ENCODE measurements at regions not wholly inside any gene's neighbourhood (a gene's known extent, or its start where the extent isn't known, plus 50 kb on each side); places are given as distances from the start of the nearest gene placed in this dataset.

GRCh38 chr1:81590171-81590570, 210.6 kb upstream of the ADGRL2 start:
- in situ Hi-C loops (cut with HindIII; ENCODE audit: low pct_ligation_motif_present, low pct_unique_long_range_greater_than_20kb, low sequenced_read_pairs): no loop called here
- no peak for DNase-seq

- in situ Hi-C loops (cut with HindIII; ENCODE audit: low pct_ligation_motif_present, low pct_unique_long_range_greater_than_20kb, low sequenced_read_pairs): no loop called here
- DNase-seq: no peak
Observed at GRCh38 chr1:81588149-81588548, 212.6 kb upstream of the ADGRL2 start.

GRCh38 chr1:81587426-81587825, 213.3 kb upstream of the ADGRL2 start:
- no peak for DNase-seq
- in situ Hi-C loops (cut with HindIII; ENCODE audit: low pct_ligation_motif_present, low pct_unique_long_range_greater_than_20kb, low sequenced_read_pairs): no loop called here

GRCh38 chr1:81585371-81585770, 215.4 kb upstream of the ADGRL2 start:
- in situ Hi-C loops (cut with HindIII; ENCODE audit: low pct_ligation_motif_present, low pct_unique_long_range_greater_than_20kb, low sequenced_read_pairs): no loop called here
- no peak for DNase-seq

GRCh38 chr1:81584398-81584797, 216.3 kb upstream of the ADGRL2 start:
- in situ Hi-C loops (cut with HindIII; ENCODE audit: low pct_ligation_motif_present, low pct_unique_long_range_greater_than_20kb, low sequenced_read_pairs): no loop called here
- DNase-seq: no peak

GRCh38 chr1:81583878-81584277, 216.9 kb upstream of the ADGRL2 start:
- in situ Hi-C loops (cut with HindIII; ENCODE audit: low pct_ligation_motif_present, low pct_unique_long_range_greater_than_20kb, low sequenced_read_pairs): no loop called here
- DNase-seq: no peak

- in situ Hi-C loops (cut with HindIII; ENCODE audit: low pct_ligation_motif_present, low pct_unique_long_range_greater_than_20kb, low sequenced_read_pairs): no loop called here
- DNase-seq: no peak
Observed at GRCh38 chr1:81582467-81582986, 218.2 kb upstream of the ADGRL2 start.

- in situ Hi-C loops (cut with HindIII; ENCODE audit: low pct_ligation_motif_present, low pct_unique_long_range_greater_than_20kb, low sequenced_read_pairs): no loop called here
- DNase-seq: no peak
Observed at GRCh38 chr1:81578867-81579266, 221.9 kb upstream of the ADGRL2 start.

GRCh38 chr1:81577004-81577697, 223.6 kb upstream of the ADGRL2 start:
- in situ Hi-C loops (cut with HindIII; ENCODE audit: low pct_ligation_motif_present, low pct_unique_long_range_greater_than_20kb, low sequenced_read_pairs): no loop called here
- no peak for DNase-seq

- DNase-seq: no peak
- in situ Hi-C loops (cut with HindIII; ENCODE audit: low pct_ligation_motif_present, low pct_unique_long_range_greater_than_20kb, low sequenced_read_pairs): no loop called here
Observed at GRCh38 chr1:81574408-81574807, 226.3 kb upstream of the ADGRL2 start.

- in situ Hi-C loops (cut with HindIII; ENCODE audit: low pct_ligation_motif_present, low pct_unique_long_range_greater_than_20kb, low sequenced_read_pairs): no loop called here
Observed at GRCh38 chr1:81573458-81573857, 227.3 kb upstream of the ADGRL2 start.

GRCh38 chr1:81571946-81572345, 228.8 kb upstream of the ADGRL2 start:
- in situ Hi-C loops (cut with HindIII; ENCODE audit: low pct_ligation_motif_present, low pct_unique_long_range_greater_than_20kb, low sequenced_read_pairs): no loop called here
- no peak for DNase-seq

More at GRCh38 chr1:81573458-81573857, 227.3 kb upstream of the ADGRL2 start:
- DNase-seq: no peak

- no peak for DNase-seq
- in situ Hi-C loops (cut with HindIII; ENCODE audit: low pct_ligation_motif_present, low pct_unique_long_range_greater_than_20kb, low sequenced_read_pairs): no loop called here
Observed at GRCh38 chr1:81569761-81570160, 231.0 kb upstream of the ADGRL2 start.

GRCh38 chr1:81563632-81564031, 237.1 kb upstream of the ADGRL2 start:
- in situ Hi-C loops (cut with HindIII; ENCODE audit: low pct_ligation_motif_present, low pct_unique_long_range_greater_than_20kb, low sequenced_read_pairs): no loop called here
- DNase-seq: no peak

GRCh38 chr1:81562934-81563333, 237.8 kb upstream of the ADGRL2 start:
- DNase-seq: no peak
- in situ Hi-C loops (cut with HindIII; ENCODE audit: low pct_ligation_motif_present, low pct_unique_long_range_greater_than_20kb, low sequenced_read_pairs): no loop called here

GRCh38 chr1:81560629-81561028, 240.1 kb upstream of the ADGRL2 start:
- no peak for DNase-seq
- in situ Hi-C loops (cut with HindIII; ENCODE audit: low pct_ligation_motif_present, low pct_unique_long_range_greater_than_20kb, low sequenced_read_pairs): no loop called here

- in situ Hi-C loops (cut with HindIII; ENCODE audit: low pct_ligation_motif_present, low pct_unique_long_range_greater_than_20kb, low sequenced_read_pairs): no loop called here
- DNase-seq: peak; percentile 7
Observed at GRCh38 chr1:81559662-81560350, 240.9 kb upstream of the ADGRL2 start.

GRCh38 chr1:81558291-81559076, 242.2 kb upstream of the ADGRL2 start:
- DNase-seq: no peak
- in situ Hi-C loops (cut with HindIII; ENCODE audit: low pct_ligation_motif_present, low pct_unique_long_range_greater_than_20kb, low sequenced_read_pairs): no loop called here

- no peak for DNase-seq
- in situ Hi-C loops (cut with HindIII; ENCODE audit: low pct_ligation_motif_present, low pct_unique_long_range_greater_than_20kb, low sequenced_read_pairs): no loop called here
Observed at GRCh38 chr1:81556968-81557367, 243.8 kb upstream of the ADGRL2 start.
